Urothelium cell line (cell line): ENCODE measurements at regions not wholly inside any gene's neighbourhood (a gene's known extent, or its start where the extent isn't known, plus 50 kb on each side); places are given as distances from the start of the nearest gene placed in this dataset.
A peak's percentile ranks its signal among the peaks of the same experiment; 100 is the strongest.

Source experiments
- DNase-seq: peaks from one replicate; pipeline ENCODE4 v3.0.0; 2011; ENCODE audit warnings: low spot score, mixed read lengths
- FAIRE-seq: peaks from 2 replicates; lab custom pipeline; 2011; peaks lifted over from hg19 to GRCh38; lab: Jason Lieb, UNC

- DNase-seq (no peak), FAIRE-seq (no peak)
These were observed 85.6 kb downstream of the FOXL1 start for GRCh38 chr16:86663685-86664521.

GRCh38 chr16:86664522-86665318 lies 86.4 kb downstream of the FOXL1 start:
- peak; percentile 59 for FAIRE-seq
- DNase-seq = peak; percentile 87

GRCh38 chr16:86665319-86665675 lies 86.9 kb downstream of the FOXL1 start:
- DNase-seq (no peak), FAIRE-seq (no peak)

- no peak for FAIRE-seq
- DNase-seq = no peak
These were observed 87.6 kb downstream of the FOXL1 start for GRCh38 chr16:86665929-86666328.

GRCh38 chr16:86667035-86667434 lies 88.7 kb downstream of the FOXL1 start:
- DNase-seq (no peak), FAIRE-seq (no peak)

GRCh38 chr16:86668136-86668910 lies 90.0 kb downstream of the FOXL1 start:
- DNase-seq = peak; percentile 57
- FAIRE-seq = no peak

GRCh38 chr16:86669285-86669805 lies 91.0 kb downstream of the FOXL1 start:
- DNase-seq = no peak
- no peak for FAIRE-seq

- no peak for DNase-seq
- no peak for FAIRE-seq
These were observed 91.8 kb downstream of the FOXL1 start for GRCh38 chr16:86669937-86670749.

GRCh38 chr16:86670750-86671234 lies 92.4 kb downstream of the FOXL1 start:
- DNase-seq (no peak), FAIRE-seq (no peak)

GRCh38 chr16:86671486-86672178 lies 93.3 kb downstream of the FOXL1 start:
- DNase-seq = no peak
- FAIRE-seq = peak; percentile 72

- DNase-seq (no peak), FAIRE-seq (no peak)
These were observed 94.0 kb downstream of the FOXL1 start for GRCh38 chr16:86672179-86672863.

- FAIRE-seq (peak; percentile 82), DNase-seq (no peak)
These were observed 95.0 kb downstream of the FOXL1 start for GRCh38 chr16:86673090-86673955.

GRCh38 chr16:86673956-86674453 lies 95.7 kb downstream of the FOXL1 start:
- DNase-seq (no peak), FAIRE-seq (no peak)

GRCh38 chr16:86676254-86676670 lies 97.9 kb downstream of the FOXL1 start:
- peak; percentile 57 for DNase-seq
- no peak for FAIRE-seq

GRCh38 chr16:86679490-86679889 lies 101.1 kb downstream of the FOXL1 start:
- no peak for FAIRE-seq
- no peak for DNase-seq

GRCh38 chr16:86680162-86680561 lies 101.8 kb downstream of the FOXL1 start:
- no peak for FAIRE-seq
- DNase-seq = no peak

- no peak for DNase-seq
- FAIRE-seq = no peak
These were observed 102.3 kb downstream of the FOXL1 start for GRCh38 chr16:86680661-86681030.
